ENCODE measurements at regions not wholly inside any gene's neighbourhood (a gene's known extent, or its start where the extent isn't known, plus 50 kb on each side); places are given as distances from the start of the nearest gene placed in this dataset.

GRCh38 chr18:78762753-78763152 lies 216.9 kb upstream of the SALL3 start:
- no peak for TF ChIP-seq EZH2 (IDR thresholded peaks at IDR 0.05; ENCODE audit: borderline replicate concordance, low read depth, low read length, severe bottlenecking)
- TF ChIP-seq CTCF (IDR thresholded peaks at IDR 0.05; ENCODE audit: borderline replicate concordance, extremely low read depth, low read length, poor library complexity, severe bottlenecking): no peak

Measured in DND-41 (cell line).